D721Med (cell line): ENCODE measurements at regions not wholly inside any gene's neighbourhood (a gene's known extent, or its start where the extent isn't known, plus 50 kb on each side); places are given as distances from the start of the nearest gene placed in this dataset.

Experiments used
- DNase-seq: peaks from one replicate; pipeline ENCODE4 v3.0.0; 2011; ENCODE audit warnings: low spot score; ENCODE audit not compliant: insufficient read length
- FAIRE-seq: peaks from 2 replicates; lab custom pipeline; 2011; peaks lifted over from hg19 to GRCh38; lab: Jason Lieb, UNC
- CTCF ChIP-seq: IDR thresholded peaks from 2 replicates; pipeline ENCODE4 v1.5.1; 2012; ENCODE audit warnings: mild to moderate bottlenecking, control low read depth; ENCODE audit not compliant: insufficient read depth; ENCODE audit errors: missing control alignments

GRCh38 chr3:116591236-116591635 lies 118.3 kb upstream of the TUSC7 start:
- no peak for FAIRE-seq
- DNase-seq: no peak
- TF ChIP-seq CTCF: no peak

- DNase-seq (no peak), FAIRE-seq (no peak)
- TF ChIP-seq CTCF: no peak
Observed at GRCh38 chr3:116601206-116601605, 108.4 kb upstream of the TUSC7 start.

GRCh38 chr3:116607205-116607604 lies 102.4 kb upstream of the TUSC7 start:
- no peak for FAIRE-seq
- no peak for DNase-seq
- TF ChIP-seq CTCF: no peak

- DNase-seq (no peak), FAIRE-seq (no peak)
- no peak for TF ChIP-seq CTCF
Observed at GRCh38 chr3:116610124-116610523, 99.5 kb upstream of the TUSC7 start.

GRCh38 chr3:116614795-116615362 lies 94.7 kb upstream of the TUSC7 start:
- no peak for DNase-seq
- FAIRE-seq: no peak
- peak; percentile 43 for TF ChIP-seq CTCF

- TF ChIP-seq CTCF: no peak
- DNase-seq (no peak), FAIRE-seq (no peak)
Observed at GRCh38 chr3:116618138-116618537, 91.4 kb upstream of the TUSC7 start.

GRCh38 chr3:116618930-116619329 lies 90.6 kb upstream of the TUSC7 start:
- FAIRE-seq: peak; percentile 6
- DNase-seq: no peak
- no peak for TF ChIP-seq CTCF
